Astrocyte (in vitro differentiated cells and primary cell): ENCODE measurements at regions not wholly inside any gene's neighbourhood (a gene's known extent, or its start where the extent isn't known, plus 50 kb on each side); places are given as distances from the start of the nearest gene placed in this dataset.

Source experiments
- DNase-seq: peaks from one replicate; pipeline ENCODE4 v3.0.0-alpha.2; 2010; ENCODE audit warnings: low read depth
- FAIRE-seq: peaks from 2 replicates; lab custom pipeline; 2011; peaks lifted over from hg19 to GRCh38; lab: Jason Lieb, UNC
- H2AFZ ChIP-seq: 2 replicates; pipeline ENCODE4 v1.6.0; 2012; ENCODE audit warnings: low read depth, low read length, inconsistent platforms
- H3K27ac ChIP-seq: 2 replicates; pipeline ENCODE4 v1.5.1; 2011; ENCODE audit warnings: low read depth, low read length, inconsistent platforms
- H3K27me3 ChIP-seq: 2 replicates; pipeline ENCODE4 v1.6.0; 2011; ENCODE audit warnings: low read length, inconsistent platforms; ENCODE audit not compliant: insufficient read depth
- H3K36me3 ChIP-seq: 2 replicates; pipeline ENCODE4 v1.5.1; 2011; ENCODE audit warnings: low read length, inconsistent platforms; ENCODE audit not compliant: insufficient read depth
- H3K4me1 ChIP-seq: 2 replicates; pipeline ENCODE4 v1.5.1; 2011; ENCODE audit warnings: low read length, inconsistent platforms; ENCODE audit not compliant: insufficient read depth
- H3K4me2 ChIP-seq: 2 replicates; pipeline ENCODE4 v1.6.0; 2012; ENCODE audit warnings: low read length, inconsistent platforms
- H3K4me3 ChIP-seq: 2 replicates; pipeline ENCODE4 v1.5.1; 2011; ENCODE audit warnings: low read depth, mild to moderate bottlenecking, low read length, inconsistent platforms; ENCODE audit not compliant: insufficient read depth
- H3K79me2 ChIP-seq: 2 replicates; pipeline ENCODE4 v1.6.0; 2012; ENCODE audit warnings: mild to moderate bottlenecking, low read length, inconsistent platforms; ENCODE audit not compliant: insufficient read depth
- H3K9ac ChIP-seq: 2 replicates; pipeline ENCODE4 v1.6.0; 2012; ENCODE audit warnings: mild to moderate bottlenecking, low read length, inconsistent platforms
- H3K9me3 ChIP-seq: 2 replicates; pipeline ENCODE4 v1.5.1; 2012; ENCODE audit warnings: low read depth, mild to moderate bottlenecking, low read length, inconsistent platforms; ENCODE audit not compliant: insufficient read depth
- H4K20me1 ChIP-seq: 2 replicates; pipeline ENCODE4 v1.6.0; 2012; ENCODE audit warnings: low read length, inconsistent platforms; ENCODE audit not compliant: insufficient read depth
- H3K27ac Mint-ChIP-seq: one replicate; pipeline ENCODE4 v1.8.0; 2021; ENCODE audit warnings: mild to moderate bottlenecking, mixed read lengths; ENCODE audit not compliant: unreplicated experiment
- H3K27me3 Mint-ChIP-seq: one replicate; pipeline ENCODE4 v1.8.0; 2021; ENCODE audit warnings: low read depth, mixed read lengths; ENCODE audit not compliant: unreplicated experiment
- H3K36me3 Mint-ChIP-seq: one replicate; pipeline ENCODE4 v1.8.0; 2021; ENCODE audit warnings: low read depth, mixed read lengths; ENCODE audit not compliant: unreplicated experiment
- H3K4me1 Mint-ChIP-seq: one replicate; pipeline ENCODE4 v1.8.0; 2021; ENCODE audit warnings: low read depth, mixed read lengths; ENCODE audit not compliant: unreplicated experiment
- H3K4me3 Mint-ChIP-seq: one replicate; pipeline ENCODE4 v1.8.0; 2021; ENCODE audit warnings: mild to moderate bottlenecking, moderate library complexity, mixed read lengths; ENCODE audit not compliant: unreplicated experiment
- H3K9me3 Mint-ChIP-seq: one replicate; pipeline ENCODE4 v1.8.0; 2021; ENCODE audit warnings: mild to moderate bottlenecking, mixed read lengths; ENCODE audit not compliant: unreplicated experiment
- EZH2 ChIP-seq: IDR thresholded peaks from 2 replicates; pipeline ENCODE4 v1.6.1; 2012; ENCODE audit warnings: mild to moderate bottlenecking, low read length, inconsistent platforms; ENCODE audit not compliant: insufficient read depth
- TF ChIP-seq, protein P1 (sequence below): IDR thresholded peaks from 2 replicates; pipeline ENCODE4 v1.5.1; 2011; ENCODE audit warnings: low read depth, mild to moderate bottlenecking, inconsistent platforms, low read length, moderate library complexity; ENCODE audit not compliant: insufficient read depth

- Histone ChIP-seq H3K9ac (no peak overlapping the region), H3K4me3 (no peak overlapping the region), H2AFZ (peak overlapping the region; percentile 17), H3K27ac (no peak overlapping the region), H3K4me1 (no peaks in the 10 kb centered on the region), H3K79me2 (no peaks in the 10 kb centered on the region), H3K4me2 (no peak overlapping the region), H4K20me1 (no peaks in the 10 kb centered on the region), H3K27me3 (no peaks in the 10 kb centered on the region), H3K9me3 (no peaks in the 10 kb centered on the region), H3K36me3 (no peaks in the 10 kb centered on the region)
- TF ChIP-seq, protein P1, sequence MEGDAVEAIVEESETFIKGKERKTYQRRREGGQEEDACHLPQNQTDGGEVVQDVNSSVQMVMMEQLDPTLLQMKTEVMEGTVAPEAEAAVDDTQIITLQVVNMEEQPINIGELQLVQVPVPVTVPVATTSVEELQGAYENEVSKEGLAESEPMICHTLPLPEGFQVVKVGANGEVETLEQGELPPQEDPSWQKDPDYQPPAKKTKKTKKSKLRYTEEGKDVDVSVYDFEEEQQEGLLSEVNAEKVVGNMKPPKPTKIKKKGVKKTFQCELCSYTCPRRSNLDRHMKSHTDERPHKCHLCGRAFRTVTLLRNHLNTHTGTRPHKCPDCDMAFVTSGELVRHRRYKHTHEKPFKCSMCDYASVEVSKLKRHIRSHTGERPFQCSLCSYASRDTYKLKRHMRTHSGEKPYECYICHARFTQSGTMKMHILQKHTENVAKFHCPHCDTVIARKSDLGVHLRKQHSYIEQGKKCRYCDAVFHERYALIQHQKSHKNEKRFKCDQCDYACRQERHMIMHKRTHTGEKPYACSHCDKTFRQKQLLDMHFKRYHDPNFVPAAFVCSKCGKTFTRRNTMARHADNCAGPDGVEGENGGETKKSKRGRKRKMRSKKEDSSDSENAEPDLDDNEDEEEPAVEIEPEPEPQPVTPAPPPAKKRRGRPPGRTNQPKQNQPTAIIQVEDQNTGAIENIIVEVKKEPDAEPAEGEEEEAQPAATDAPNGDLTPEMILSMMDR = no peak
- TF ChIP-seq EZH2 = no peak
- Mint-ChIP-seq H3K27me3 (no peaks in the 10 kb centered on the region), H3K27ac (no peak overlapping the region), H3K4me1 (peaks cover 6% of the 10 kb centered on the region), H3K9me3 (no peaks in the 10 kb centered on the region), H3K4me3 (no peak overlapping the region), H3K36me3 (no peaks in the 10 kb centered on the region)
- no peak for DNase-seq
- no peak for FAIRE-seq
Observed at GRCh38 chr13:104785952-104786351, 1719.7 kb upstream of the SLC10A2 start.

DNA sequence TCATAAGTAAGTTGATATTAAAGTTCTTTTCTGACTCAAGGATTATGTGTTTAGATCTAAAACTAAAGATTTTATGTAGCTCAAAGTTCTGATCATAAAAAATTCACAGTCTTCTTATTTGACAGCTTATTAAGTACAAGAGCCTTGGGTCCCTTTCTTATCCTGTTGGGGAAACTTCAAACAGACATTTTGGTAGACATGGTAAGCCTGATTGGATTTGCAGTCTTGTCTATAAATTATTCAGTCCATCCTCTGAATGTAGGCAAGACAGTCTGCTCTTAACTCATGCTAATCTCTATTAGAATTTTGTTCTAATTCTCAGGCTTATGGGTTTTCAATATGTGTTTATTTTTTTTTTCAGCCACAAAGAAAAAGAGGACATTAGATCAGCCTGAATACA lies 1718.7 kb upstream of the SLC10A2 start:
- H3K27ac Mint-ChIP-seq = no peak overlapping the region
- no peak for FAIRE-seq

GRCh38 chr13:104782741-104783140 lies 1716.5 kb upstream of the SLC10A2 start:
- TF ChIP-seq, protein P1 = no peak
- TF ChIP-seq EZH2 = no peak
- Mint-ChIP-seq H3K4me3 (no peak overlapping the region), H3K36me3 (no peaks in the 10 kb centered on the region), H3K9me3 (no peaks in the 10 kb centered on the region), H3K4me1 (peaks cover 21% of the 10 kb centered on the region), H3K27me3 (no peaks in the 10 kb centered on the region), H3K27ac (no peak overlapping the region)
- Histone ChIP-seq H3K36me3 (no peaks in the 10 kb centered on the region), H3K4me2 (no peak overlapping the region), H3K27ac (no peak overlapping the region), H3K9ac (no peak overlapping the region), H3K79me2 (no peaks in the 10 kb centered on the region), H3K9me3 (no peaks in the 10 kb centered on the region), H2AFZ (no peak overlapping the region), H3K4me3 (no peak overlapping the region), H4K20me1 (no peaks in the 10 kb centered on the region), H3K4me1 (peaks cover 5% of the 10 kb centered on the region), H3K27me3 (no peaks in the 10 kb centered on the region)
- no peak for FAIRE-seq
- no peak for DNase-seq

More for the DNA sequence above, 1718.7 kb upstream of the SLC10A2 start:
- H3K27me3 Mint-ChIP-seq = no peaks in the 10 kb centered on the region
- H2AFZ ChIP-seq = no peak overlapping the region
- no peaks in the 10 kb centered on the region for H3K36me3 ChIP-seq
- no peak overlapping the region for H3K4me3 ChIP-seq
- H3K9me3 ChIP-seq = no peaks in the 10 kb centered on the region
- no peaks in the 10 kb centered on the region for H3K27me3 ChIP-seq
- DNase-seq = no peak
- H4K20me1 ChIP-seq = no peaks in the 10 kb centered on the region
- H3K4me1 ChIP-seq = no peaks in the 10 kb centered on the region
- H3K4me1 Mint-ChIP-seq = peaks cover 12% of the 10 kb centered on the region
- H3K79me2 ChIP-seq = no peaks in the 10 kb centered on the region
- H3K36me3 Mint-ChIP-seq = no peaks in the 10 kb centered on the region
- H3K9ac ChIP-seq = no peak overlapping the region
- no peak overlapping the region for H3K27ac ChIP-seq
- H3K4me2 ChIP-seq = no peak overlapping the region
- H3K4me3 Mint-ChIP-seq = no peak overlapping the region
- no peaks in the 10 kb centered on the region for H3K9me3 Mint-ChIP-seq
- TF ChIP-seq EZH2 = no peak
- TF ChIP-seq, protein P1 = no peak
